ENCODE measurements at regions not wholly inside any gene's neighbourhood (a gene's known extent, or its start where the extent isn't known, plus 50 kb on each side); places are given as distances from the start of the nearest gene placed in this dataset.

GRCh38 chr6:119636060-119636459, 286.5 kb upstream of the MAN1A1 start:
- Histone ChIP-seq H2BK20ac (ENCODE audit: low read length) (no peak overlapping the region), H3K79me2 (ENCODE audit: control insufficient read depth in 1 of 2, insufficient read depth in 2 of 2, low read length in 2 of 2) (no peaks in the 10 kb centered on the region), H3K9ac (replicated peaks in 1 of 4; ENCODE audit: extremely low read depth in 1 of 4, low read depth in 3 of 4, low read length in 3 of 4) (no peak overlapping the region), H2BK5ac (ENCODE audit: low read depth, low read length) (no peak overlapping the region), H3K4ac (replicated peaks; ENCODE audit: insufficient read length, low read depth, low read length) (no peak overlapping the region), H4K5ac (ENCODE audit: insufficient read length, low read depth, low read length) (no peak overlapping the region), H2AFZ (ENCODE audit: low read length) (no peak overlapping the region), H3K56ac (replicated peaks; ENCODE audit: insufficient read length, low read depth, low read length) (no peak overlapping the region), H3K4me3 (ENCODE audit: extremely low read depth in 1 of 4, insufficient read depth in 2 of 4, low read depth in 3 of 4, low read length in 4 of 4) (no peak overlapping the region), H3K36me3 (ENCODE audit: control insufficient read depth in 2 of 4, insufficient read depth in 4 of 4, low read length in 3 of 4) (no peaks in the 10 kb centered on the region), H2BK12ac (ENCODE audit: low read depth, low read length) (no peak overlapping the region), H2BK120ac (replicated peaks; ENCODE audit: low read depth, low read length) (no peak overlapping the region), H3K14ac (ENCODE audit: insufficient read length) (no peak overlapping the region), H4K20me1 (replicated peaks in 1 of 2; ENCODE audit: control insufficient read depth in 1 of 2, insufficient read depth in 2 of 2, low read length in 2 of 2) (no peaks in the 10 kb centered on the region), H3K27ac (ENCODE audit: low read depth, low read length) (no peak overlapping the region), H3K23me2 (ENCODE audit: low read depth, low read length) (no peaks in the 10 kb centered on the region), H4K8ac (ENCODE audit: extremely low read depth, insufficient read depth, low read length) (no peak overlapping the region), H3K18ac (ENCODE audit: extremely low read depth, low read length) (no peak overlapping the region), H2AK5ac (ENCODE audit: low read depth, low read length) (no peak overlapping the region), H3K23ac (ENCODE audit: insufficient read length) (no peak overlapping the region), H3K4me1 (replicated peaks in 1 of 4; ENCODE audit: control insufficient read depth in 3 of 4, insufficient read depth in 4 of 4, low read length in 3 of 4) (peaks cover 0 to 1% (median 0%) of the 10 kb centered on the region in 4 experiments; a peak in 1 of 7 replicates), H2BK15ac (ENCODE audit: low read length) (no peak overlapping the region), H4K91ac (replicated peaks; ENCODE audit: insufficient read length, low read length) (no peak overlapping the region), H3K9me3 (ENCODE audit: insufficient read depth in 2 of 2, low read depth in 1 of 2, low read length in 1 of 2) (no peaks in the 10 kb centered on the region), H3K4me2 (ENCODE audit: insufficient read depth in 1 of 2, low read depth in 2 of 2, low read length in 2 of 2) (no peak overlapping the region), H3K27me3 (replicated peaks in 1 of 4; ENCODE audit: control insufficient read depth in 3 of 4, extremely low read depth in 1 of 4, insufficient read depth in 3 of 4, low read length in 3 of 4) (no peaks in the 10 kb centered on the region), H3K79me1 (ENCODE audit: low read depth, low read length) (no peaks in the 10 kb centered on the region)
- DNase-seq (ENCODE audit: low read depth in 1 of 2, low spot score in 2 of 2) (no peak), FAIRE-seq (no peak)
- no peak for TF ChIP-seq EZH2 (IDR thresholded peaks at IDR 0.05; ENCODE audit: low read depth, low read length, severe bottlenecking)
- no peak for TF ChIP-seq CBX5 (IDR thresholded peaks at IDR 0.05; ENCODE audit: low read depth, low read length)
- no peak for TF ChIP-seq SIRT6 (IDR thresholded peaks at IDR 0.05; ENCODE audit: low read length)
- TF ChIP-seq CEBPB (IDR thresholded peaks at IDR 0.05; ENCODE audit: low read depth, low read length), result no peak
- TF ChIP-seq CTCF (IDR thresholded peaks at IDR 0.05; ENCODE audit: control extremely low read depth in 1 of 3, insufficient read depth in 1 of 3, low read depth in 1 of 3, low read length in 3 of 3), result no peak
- TF ChIP-seq NRF1 (IDR thresholded peaks at IDR 0.05; ENCODE audit: low read depth, low read length), result no peak
- no peak for TF ChIP-seq SP2 (IDR thresholded peaks at IDR 0.05; ENCODE audit: low read length)
- no peak for TF ChIP-seq TBP (IDR thresholded peaks at IDR 0.05; ENCODE audit: low read depth, low read length)
- TF ChIP-seq TCF12 (IDR thresholded peaks at IDR 0.05; ENCODE audit: low read depth, low read length), result no peak
- TF ChIP-seq SP1 (IDR thresholded peaks at IDR 0.05; ENCODE audit: low read depth, low read length), result no peak
- no peak for TF ChIP-seq GTF2F1 (IDR thresholded peaks at IDR 0.05; ENCODE audit: borderline replicate concordance, low read depth, low read length)
- TF ChIP-seq PHF8 (conservative IDR thresholded peaks at IDR 0.05; ENCODE audit: low read depth, low read length), result no peak
- TF ChIP-seq CHD2 (IDR thresholded peaks at IDR 0.05; ENCODE audit: low read length), result no peak
- TF ChIP-seq EP300 (IDR thresholded peaks at IDR 0.05; ENCODE audit: borderline replicate concordance in 1 of 2, low read depth in 2 of 2, low read length in 2 of 2), result no peak
- CTCF ChIA-PET (ENCODE audit: partially characterized antibody), result no interaction called here
- WGBS, 2 experiments (ENCODE audit: extremely low coverage in 1 of 2, insufficient coverage in 1 of 2, insufficient read length in 1 of 2, insufficient replicate concordance in 2 of 2, low coverage in 1 of 2, low lambda C conversion rate in 2 of 2, missing lambda C conversion rate in 1 of 2), result 93% methylated on average over 2 of the region's 2 CpGs; no CpG with 5 or more reads in 1 of the 2 experiments
- POLR2A ChIA-PET (ENCODE audit: partially characterized antibody), result no interaction called here
